ENCODE measurements at regions not wholly inside any gene's neighbourhood (a gene's known extent, or its start where the extent isn't known, plus 50 kb on each side); places are given as distances from the start of the nearest gene placed in this dataset.

- Histone ChIP-seq H3K36me3 (ENCODE audit: insufficient read depth, low read length) (no peaks in the 10 kb centered on the region), H3K4me3 (ENCODE audit: low read depth, low read length, poor library complexity, severe bottlenecking) (no peak overlapping the region), H2AFZ (ENCODE audit: low read length) (no peak overlapping the region), H4K20me1 (ENCODE audit: insufficient read depth, low read length) (no peaks in the 10 kb centered on the region), H3K4me2 (ENCODE audit: low read length) (no peak overlapping the region), H3K9ac (ENCODE audit: low read length) (no peak overlapping the region), H3K79me2 (ENCODE audit: insufficient read depth, low read length) (no peaks in the 10 kb centered on the region), H3K27ac (ENCODE audit: low read depth, low read length, poor library complexity, severe bottlenecking) (no peak overlapping the region), H3F3A (ENCODE audit: insufficient read depth, low read length) (no peaks in the 10 kb centered on the region), H3K4me1 (ENCODE audit: insufficient read depth, low read length, severe bottlenecking) (no peaks in the 10 kb centered on the region), H3K9me2 (ENCODE audit: low read depth, low read length) (no peaks in the 10 kb centered on the region), H3K9me3 (ENCODE audit: low read length) (no peaks in the 10 kb centered on the region), H3K27me3 (ENCODE audit: insufficient read depth, low read length) (no peaks in the 10 kb centered on the region)
- no peak for TF ChIP-seq EZH2 (IDR thresholded peaks at IDR 0.05; ENCODE audit: borderline replicate concordance, low read length)
- TF ChIP-seq, protein P1, sequence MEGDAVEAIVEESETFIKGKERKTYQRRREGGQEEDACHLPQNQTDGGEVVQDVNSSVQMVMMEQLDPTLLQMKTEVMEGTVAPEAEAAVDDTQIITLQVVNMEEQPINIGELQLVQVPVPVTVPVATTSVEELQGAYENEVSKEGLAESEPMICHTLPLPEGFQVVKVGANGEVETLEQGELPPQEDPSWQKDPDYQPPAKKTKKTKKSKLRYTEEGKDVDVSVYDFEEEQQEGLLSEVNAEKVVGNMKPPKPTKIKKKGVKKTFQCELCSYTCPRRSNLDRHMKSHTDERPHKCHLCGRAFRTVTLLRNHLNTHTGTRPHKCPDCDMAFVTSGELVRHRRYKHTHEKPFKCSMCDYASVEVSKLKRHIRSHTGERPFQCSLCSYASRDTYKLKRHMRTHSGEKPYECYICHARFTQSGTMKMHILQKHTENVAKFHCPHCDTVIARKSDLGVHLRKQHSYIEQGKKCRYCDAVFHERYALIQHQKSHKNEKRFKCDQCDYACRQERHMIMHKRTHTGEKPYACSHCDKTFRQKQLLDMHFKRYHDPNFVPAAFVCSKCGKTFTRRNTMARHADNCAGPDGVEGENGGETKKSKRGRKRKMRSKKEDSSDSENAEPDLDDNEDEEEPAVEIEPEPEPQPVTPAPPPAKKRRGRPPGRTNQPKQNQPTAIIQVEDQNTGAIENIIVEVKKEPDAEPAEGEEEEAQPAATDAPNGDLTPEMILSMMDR (IDR thresholded peaks at IDR 0.05; ENCODE audit: low read length), result no peak
Observed at GRCh38 chr20:12896180-12896579, 112.6 kb upstream of the SPTLC3 start.

DNA sequence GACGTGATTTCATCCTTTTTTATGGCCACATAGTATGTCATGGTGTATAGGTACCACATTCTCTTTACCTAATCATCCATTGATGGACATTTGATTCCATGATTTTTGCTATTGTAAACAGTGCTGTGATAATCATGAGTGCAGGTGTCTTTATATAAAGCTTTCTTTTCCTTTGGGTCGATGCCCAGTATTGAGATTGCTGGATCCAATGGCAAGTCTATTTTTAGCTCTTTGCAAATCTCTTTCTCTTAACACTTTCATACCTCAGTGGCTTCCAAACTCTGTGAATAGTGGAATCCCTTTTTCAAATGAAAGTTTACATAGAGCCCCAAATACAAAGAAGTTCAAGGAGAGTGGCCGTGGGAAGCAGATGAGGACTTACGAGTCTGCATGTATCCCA is 105.8 kb upstream of the SPTLC3 start:
- Histone ChIP-seq H4K20me1 (ENCODE audit: insufficient read depth, low read length) (no peaks in the 10 kb centered on the region), H3K4me3 (ENCODE audit: low read depth, low read length, poor library complexity, severe bottlenecking) (no peak overlapping the region), H3K4me1 (ENCODE audit: insufficient read depth, low read length, severe bottlenecking) (no peaks in the 10 kb centered on the region), H3K9me2 (ENCODE audit: low read depth, low read length) (no peaks in the 10 kb centered on the region), H3K27ac (ENCODE audit: low read depth, low read length, poor library complexity, severe bottlenecking) (no peak overlapping the region), H3K9ac (ENCODE audit: low read length) (no peak overlapping the region), H3K27me3 (ENCODE audit: insufficient read depth, low read length) (no peaks in the 10 kb centered on the region), H3F3A (ENCODE audit: insufficient read depth, low read length) (no peaks in the 10 kb centered on the region), H3K4me2 (ENCODE audit: low read length) (no peak overlapping the region), H3K36me3 (ENCODE audit: insufficient read depth, low read length) (no peaks in the 10 kb centered on the region), H2AFZ (ENCODE audit: low read length) (no peak overlapping the region), H3K79me2 (ENCODE audit: insufficient read depth, low read length) (no peaks in the 10 kb centered on the region), H3K9me3 (ENCODE audit: low read length) (no peaks in the 10 kb centered on the region)
- TF ChIP-seq, protein P1 (IDR thresholded peaks at IDR 0.05; ENCODE audit: low read length), result no peak
- TF ChIP-seq EZH2 (IDR thresholded peaks at IDR 0.05; ENCODE audit: borderline replicate concordance, low read length), result no peak

GRCh38 chr20:12906361-12906760 is 102.4 kb upstream of the SPTLC3 start:
- H4K20me1 ChIP-seq (ENCODE audit: insufficient read depth, low read length), result no peaks in the 10 kb centered on the region
- no peak overlapping the region for H3K4me3 ChIP-seq (ENCODE audit: low read depth, low read length, poor library complexity, severe bottlenecking)
- no peaks in the 10 kb centered on the region for H3F3A ChIP-seq (ENCODE audit: insufficient read depth, low read length)
- no peaks in the 10 kb centered on the region for H3K36me3 ChIP-seq (ENCODE audit: insufficient read depth, low read length)
- H3K4me2 ChIP-seq (ENCODE audit: low read length), result no peak overlapping the region
- no peak for TF ChIP-seq EZH2 (IDR thresholded peaks at IDR 0.05; ENCODE audit: borderline replicate concordance, low read length)
- TF ChIP-seq, protein P1 (IDR thresholded peaks at IDR 0.05; ENCODE audit: low read length), result no peak
- H2AFZ ChIP-seq (ENCODE audit: low read length), result no peak overlapping the region
- H3K27ac ChIP-seq (ENCODE audit: low read depth, low read length, poor library complexity, severe bottlenecking), result no peak overlapping the region
- no peaks in the 10 kb centered on the region for H3K9me2 ChIP-seq (ENCODE audit: low read depth, low read length)
- H3K27me3 ChIP-seq (ENCODE audit: insufficient read depth, low read length), result no peaks in the 10 kb centered on the region
- no peak overlapping the region for H3K9ac ChIP-seq (ENCODE audit: low read length)
- H3K79me2 ChIP-seq (ENCODE audit: insufficient read depth, low read length), result no peaks in the 10 kb centered on the region
- no peaks in the 10 kb centered on the region for H3K4me1 ChIP-seq (ENCODE audit: insufficient read depth, low read length, severe bottlenecking)
- H3K9me3 ChIP-seq (ENCODE audit: low read length), result no peaks in the 10 kb centered on the region
